WTC11 (cell line): ENCODE measurements at regions not wholly inside any gene's neighbourhood (a gene's known extent, or its start where the extent isn't known, plus 50 kb on each side); places are given as distances from the start of the nearest gene placed in this dataset.

Experiments
- ATAC-seq: fragments of 200-7000 bp; cut with Tn5 transposase; 2 replicates; pipeline ENCODE4 v1.10.0; 2021; ENCODE audit warnings: mild to moderate bottlenecking, moderate library complexity
- CTCF ChIA-PET: fragments of 300-600 bp; sonication (Branson Sonifier 250); formaldehyde crosslinking; loops from one replicate; lab custom pipeline; 2021; ENCODE audit warnings: antibody characterized with exemption; lab: Charles Lee
- POLR2A ChIA-PET: fragments of 350-600 bp; sonication (Branson Sonifier 250); formaldehyde crosslinking; loops from one replicate; lab custom pipeline; 2021; ENCODE audit warnings: antibody characterized with exemption; lab: Charles Lee
- DNase-seq: peaks from one replicate; pipeline ENCODE4 v3.0.0; 2021; ENCODE audit warnings: low spot score
- H3K27ac Mint-ChIP-seq: 2 replicates; pipeline ENCODE4 v1.8.0; 2021; ENCODE audit warnings: mixed read lengths
- H3K27me3 Mint-ChIP-seq: 2 replicates; pipeline ENCODE4 v1.8.0; 2021; ENCODE audit warnings: low read depth, mild to moderate bottlenecking, moderate library complexity, mixed read lengths
- H3K36me3 Mint-ChIP-seq: 2 replicates; pipeline ENCODE4 v1.8.0; 2021; ENCODE audit warnings: mixed read lengths
- H3K4me1 Mint-ChIP-seq: 2 replicates; pipeline ENCODE4 v1.8.0; 2022; ENCODE audit warnings: mixed read lengths
- H3K4me3 Mint-ChIP-seq: 2 replicates; pipeline ENCODE4 v1.8.0; 2021; ENCODE audit warnings: mild to moderate bottlenecking, moderate library complexity, mixed read lengths
- H3K9me3 Mint-ChIP-seq: 2 replicates; pipeline ENCODE4 v1.8.0; 2021; ENCODE audit warnings: mixed read lengths
- AFF4 ChIP-seq: sonication (generic); formaldehyde crosslinking; IDR thresholded peaks from 2 replicates; pipeline ENCODE4 v1.8.1; 2023; ENCODE audit warnings: mild to moderate bottlenecking, missing genetic modification reagents, borderline replicate concordance
- CDX4 ChIP-seq: fragments of 250-450 bp; sonication (Bioruptor Pico); IDR thresholded peaks from 2 replicates; pipeline ENCODE4 v1.9.0; 2021; ENCODE audit warnings: moderate library complexity, mild to moderate bottlenecking, inconsistent platforms, borderline replicate concordance
- CTCF ChIP-seq: fragments of 200-600 bp; IDR thresholded peaks from 2 replicates; pipeline ENCODE4 v1.8.0; 2022; ENCODE audit warnings: antibody characterized with exemption
- E2F1 ChIP-seq: sonication (generic); formaldehyde crosslinking; IDR thresholded peaks from 2 replicates; pipeline ENCODE4 v1.8.0; 2022; ENCODE audit warnings: mild to moderate bottlenecking, missing genetic modification reagents
- EMX1 ChIP-seq: fragments of 250-450 bp; sonication (Bioruptor Pico); IDR thresholded peaks from 2 replicates; pipeline ENCODE4 v1.8.0; 2021; ENCODE audit warnings: mild to moderate bottlenecking
- ERG ChIP-seq: fragments of 250-450 bp; sonication (Bioruptor Pico); IDR thresholded peaks from 2 replicates; pipeline ENCODE4 v1.8.0; 2021; ENCODE audit warnings: mild to moderate bottlenecking
- ETV6 ChIP-seq: sonication (generic); formaldehyde crosslinking; IDR thresholded peaks from 2 replicates; pipeline ENCODE4 v1.8.1; 2022; ENCODE audit warnings: mild to moderate bottlenecking, missing genetic modification reagents
- FOXP1 ChIP-seq: sonication (generic); formaldehyde crosslinking; IDR thresholded peaks from 2 replicates; pipeline ENCODE4 v1.8.0; 2022; ENCODE audit warnings: missing genetic modification reagents, mild to moderate bottlenecking, moderate library complexity, borderline replicate concordance
- HMGXB4 ChIP-seq: sonication (generic); formaldehyde crosslinking; IDR thresholded peaks from 2 replicates; pipeline ENCODE4 v1.8.1; 2023; ENCODE audit warnings: mild to moderate bottlenecking, moderate library complexity, missing genetic modification reagents
- JAZF1 ChIP-seq: fragments of 250-450 bp; sonication (Bioruptor Pico); IDR thresholded peaks from 2 replicates; pipeline ENCODE4 v1.9.0; 2021; ENCODE audit warnings: moderate library complexity, mild to moderate bottlenecking, inconsistent platforms
- OVOL2 ChIP-seq: fragments of 250-450 bp; sonication (Bioruptor Pico); IDR thresholded peaks from 2 replicates; pipeline ENCODE4 v1.9.0; 2021; ENCODE audit warnings: mild to moderate bottlenecking, borderline replicate concordance
- PREB ChIP-seq: sonication (generic); formaldehyde crosslinking; IDR thresholded peaks from 2 replicates; pipeline ENCODE4 v1.8.1; 2022; ENCODE audit warnings: mild to moderate bottlenecking, missing genetic modification reagents, moderate library complexity, borderline replicate concordance
- PRRX2 ChIP-seq: fragments of 250-450 bp; sonication (Bioruptor Pico); IDR thresholded peaks from 2 replicates; pipeline ENCODE4 v1.8.0; 2021; ENCODE audit warnings: mild to moderate bottlenecking
- SMAD4 ChIP-seq: sonication (generic); formaldehyde crosslinking; IDR thresholded peaks from 2 replicates; pipeline ENCODE4 v1.8.0; 2022; ENCODE audit warnings: mild to moderate bottlenecking, missing genetic modification reagents
- TP53 ChIP-seq: sonication (generic); formaldehyde crosslinking; IDR thresholded peaks from 2 replicates; pipeline ENCODE4 v1.8.1; 2023; ENCODE audit warnings: mild to moderate bottlenecking, missing genetic modification reagents
- ZNF138 ChIP-seq: sonication (generic); formaldehyde crosslinking; conservative IDR thresholded peaks from 2 replicates; pipeline ENCODE4 v1.8.1; 2022; ENCODE audit warnings: mild to moderate bottlenecking, moderate library complexity, missing genetic modification reagents
- ZNF425 ChIP-seq: fragments of 250-450 bp; sonication (Bioruptor Pico); conservative IDR thresholded peaks from 2 replicates; pipeline ENCODE4 v1.9.0; 2021; ENCODE audit warnings: mild to moderate bottlenecking

- Mint-ChIP-seq H3K36me3 (no peaks in the 10 kb centered on the region), H3K27ac (no peak overlapping the region), H3K9me3 (no peaks in the 10 kb centered on the region), H3K27me3 (no peaks in the 10 kb centered on the region), H3K4me3 (no peak overlapping the region), H3K4me1 (peaks cover 14% of the 10 kb centered on the region)
- ChIA-PET POLR2A (no interaction called here), CTCF (no interaction called here)
- ATAC-seq, result no peak
- DNase-seq, result no peak
- no peak for TF ChIP-seq ZNF138 (CRISPR knock-in tag)
- TF ChIP-seq OVOL2, result no peak
- TF ChIP-seq CDX4, result no peak
- no peak for TF ChIP-seq HMGXB4 (CRISPR knock-in tag)
- no peak for TF ChIP-seq ZNF425
- no peak for TF ChIP-seq JAZF1 (CRISPR knock-in tag)
- no peak for TF ChIP-seq E2F1 (CRISPR knock-in tag)
- TF ChIP-seq SMAD4 (CRISPR knock-in tag), result no peak
- no peak for TF ChIP-seq EMX1 (CRISPR knock-in tag)
- no peak for TF ChIP-seq AFF4 (CRISPR knock-in tag)
- TF ChIP-seq CTCF, result no peak
- TF ChIP-seq ETV6 (CRISPR knock-in tag), result no peak
- TF ChIP-seq PREB, result no peak
- no peak for TF ChIP-seq PRRX2 (CRISPR knock-in tag)
- TF ChIP-seq ERG (CRISPR knock-in tag), result no peak
- no peak for TF ChIP-seq TP53 (CRISPR knock-in tag)
- no peak for TF ChIP-seq FOXP1 (CRISPR knock-in tag)
Observed at GRCh38 chr2:206855585-206856433, 83.5 kb upstream of the CPO start.
